Fibroblast of lung (primary cell): ENCODE measurements at regions not wholly inside any gene's neighbourhood (a gene's known extent, or its start where the extent isn't known, plus 50 kb on each side); places are given as distances from the start of the nearest gene placed in this dataset.

ENCODE experiments used
- CTCF ChIP-seq, 2 donors: IDR thresholded peaks in 1 of 2; conservative IDR thresholded peaks in 1 of 2; 1 replicate in 1 of 2; 2 replicates in 1 of 2; pipeline ENCODE4 v1.5.1; 2011 to 2012; ENCODE audit warnings: low read length in 2 of 2, control low read depth in 1 of 2, inconsistent platforms in 1 of 2, low read depth in 1 of 2, mild to moderate bottlenecking in 1 of 2
- EZH2 ChIP-seq: IDR thresholded peaks from 2 replicates; pipeline ENCODE4 v1.5.1; 2012; ENCODE audit warnings: low read length, control low read depth, mild to moderate bottlenecking; ENCODE audit errors: missing control alignments

- TF ChIP-seq EZH2, result no peak
- no peak for TF ChIP-seq CTCF (conservative IDR thresholded peaks at IDR 0.05 in 1 of 2, IDR thresholded peaks at IDR 0.05 in 1 of 2; ENCODE audit: low read depth in 1 of 2, low read length in 2 of 2)
Observed at GRCh38 chr5:82338771-82339373, 60.7 kb upstream of the RPS23 start.
